SHP77 (cell line): ENCODE measurements at regions not wholly inside any gene's neighbourhood (a gene's known extent, or its start where the extent isn't known, plus 50 kb on each side); places are given as distances from the start of the nearest gene placed in this dataset.

ENCODE experiments used
- DNase-seq, 2 experiments: peaks; one replicate each; lab custom pipeline; 2025; lab: John Stamatoyannopoulos, UW

- DNase-seq, result no peak
These were observed 313.8 kb downstream of the HDGFL1 start for GRCh38 chr6:22883061-22883717.

- no peak for DNase-seq
These were observed 315.1 kb downstream of the HDGFL1 start for GRCh38 chr6:22884456-22884855.

- DNase-seq, result no peak
These were observed 317.6 kb downstream of the HDGFL1 start for GRCh38 chr6:22886650-22887581.

- DNase-seq, result peak; percentile 34 to 42
These were observed 318.9 kb downstream of the HDGFL1 start for GRCh38 chr6:22888163-22888752.

GRCh38 chr6:22891934-22892333, 322.6 kb downstream of the HDGFL1 start:
- no peak for DNase-seq

GRCh38 chr6:22892452-22892851, 323.1 kb downstream of the HDGFL1 start:
- DNase-seq, result no peak

GRCh38 chr6:22896696-22897095, 327.3 kb downstream of the HDGFL1 start:
- DNase-seq, result no peak

- DNase-seq, result no peak
These were observed 330.1 kb downstream of the HDGFL1 start for GRCh38 chr6:22899426-22899825.

GRCh38 chr6:22903826-22904225, 334.5 kb downstream of the HDGFL1 start:
- no peak for DNase-seq

GRCh38 chr6:22904431-22904830, 335.1 kb downstream of the HDGFL1 start:
- no peak for DNase-seq

GRCh38 chr6:22906091-22906549, 336.8 kb downstream of the HDGFL1 start:
- DNase-seq, result no peak

- no peak for DNase-seq
These were observed 337.7 kb downstream of the HDGFL1 start for GRCh38 chr6:22907085-22907484.

- no peak for DNase-seq
These were observed 341.0 kb downstream of the HDGFL1 start for GRCh38 chr6:22910370-22910769.

- no peak for DNase-seq
These were observed 344.2 kb downstream of the HDGFL1 start for GRCh38 chr6:22913612-22914011.

GRCh38 chr6:22917344-22917743, 348.0 kb downstream of the HDGFL1 start:
- DNase-seq, result no peak

- no peak for DNase-seq
These were observed 352.5 kb downstream of the HDGFL1 start for GRCh38 chr6:22921828-22922227.

GRCh38 chr6:22925304-22925835, 356.0 kb downstream of the HDGFL1 start:
- DNase-seq, result no peak

GRCh38 chr6:22925920-22926789, 356.8 kb downstream of the HDGFL1 start:
- DNase-seq, result no peak

- DNase-seq, result no peak
These were observed 357.5 kb downstream of the HDGFL1 start for GRCh38 chr6:22926790-22927354.

- no peak for DNase-seq
These were observed 359.4 kb downstream of the HDGFL1 start for GRCh38 chr6:22928775-22929174.

GRCh38 chr6:22929311-22929985, 360.1 kb downstream of the HDGFL1 start:
- DNase-seq, result no peak
